GM19452 (cell line): ENCODE measurements at regions not wholly inside any gene's neighbourhood (a gene's known extent, or its start where the extent isn't known, plus 50 kb on each side); places are given as distances from the start of the nearest gene placed in this dataset.

Experiments used
- ATAC-seq: cut with Tn5 transposase; IDR thresholded peaks from one replicate; pipeline ENCODE4 v1.9.1; 2021; ENCODE audit not compliant: unreplicated experiment

- no peak for ATAC-seq
Observed at GRCh38 chr11:127470306-127470884, 469.8 kb upstream of the KIRREL3 start.

GRCh38 chr11:127464325-127464724, 463.8 kb upstream of the KIRREL3 start:
- ATAC-seq, result no peak

- ATAC-seq, result no peak
Observed at GRCh38 chr11:127462065-127462344, 461.4 kb upstream of the KIRREL3 start.

GRCh38 chr11:127461241-127462064, 460.9 kb upstream of the KIRREL3 start:
- ATAC-seq, result no peak

- no peak for ATAC-seq
Observed at GRCh38 chr11:127458561-127458960, 458.0 kb upstream of the KIRREL3 start.

GRCh38 chr11:127454856-127455255, 454.3 kb upstream of the KIRREL3 start:
- ATAC-seq, result no peak

GRCh38 chr11:127452533-127452932, 452.0 kb upstream of the KIRREL3 start:
- no peak for ATAC-seq

- no peak for ATAC-seq
Observed at GRCh38 chr11:127451861-127452260, 451.3 kb upstream of the KIRREL3 start.

GRCh38 chr11:127448101-127448500, 447.5 kb upstream of the KIRREL3 start:
- ATAC-seq, result no peak

- ATAC-seq, result no peak
Observed at GRCh38 chr11:127445476-127445875, 444.9 kb upstream of the KIRREL3 start.

- no peak for ATAC-seq
Observed at GRCh38 chr11:127443297-127443696, 442.7 kb upstream of the KIRREL3 start.

GRCh38 chr11:127440616-127441015, 440.0 kb upstream of the KIRREL3 start:
- no peak for ATAC-seq

GRCh38 chr11:127425281-127425680, 424.7 kb upstream of the KIRREL3 start:
- no peak for ATAC-seq

GRCh38 chr11:127424661-127425060, 424.1 kb upstream of the KIRREL3 start:
- no peak for ATAC-seq

GRCh38 chr11:127420139-127420538, 419.6 kb upstream of the KIRREL3 start:
- ATAC-seq, result no peak

- no peak for ATAC-seq
Observed at GRCh38 chr11:127412722-127413380, 412.3 kb upstream of the KIRREL3 start.

GRCh38 chr11:127412234-127412633, 411.7 kb upstream of the KIRREL3 start:
- no peak for ATAC-seq

- ATAC-seq, result no peak
Observed at GRCh38 chr11:127411283-127411682, 410.7 kb upstream of the KIRREL3 start.

GRCh38 chr11:127395034-127395433, 394.5 kb upstream of the KIRREL3 start:
- ATAC-seq, result no peak

- ATAC-seq, result no peak
Observed at GRCh38 chr11:127393460-127393997, 393.0 kb upstream of the KIRREL3 start.

GRCh38 chr11:127392575-127392974, 392.0 kb upstream of the KIRREL3 start:
- no peak for ATAC-seq

- ATAC-seq, result no peak
Observed at GRCh38 chr11:127390465-127390864, 389.9 kb upstream of the KIRREL3 start.
